RCC 7860 (cell line): ENCODE measurements at regions not wholly inside any gene's neighbourhood (a gene's known extent, or its start where the extent isn't known, plus 50 kb on each side); places are given as distances from the start of the nearest gene placed in this dataset.
"Not testable (repeated sequence)": the region's sequence is repeated elsewhere in the genome, so short reads cannot be mapped to it uniquely, and the experiment has no call there.

ENCODE experiments used
- DNase-seq: peaks from one replicate; pipeline ENCODE4 v3.0.0-alpha.2; 2015; ENCODE audit warnings: low spot score
- FAIRE-seq: peaks from 2 replicates; lab custom pipeline; 2012; peaks lifted over from hg19 to GRCh38; lab: Jason Lieb, UNC

- DNase-seq (no peak), FAIRE-seq (no peak)
Observed at GRCh38 chr12:88366101-88366500, 214.2 kb downstream of the KITLG start.

DNA sequence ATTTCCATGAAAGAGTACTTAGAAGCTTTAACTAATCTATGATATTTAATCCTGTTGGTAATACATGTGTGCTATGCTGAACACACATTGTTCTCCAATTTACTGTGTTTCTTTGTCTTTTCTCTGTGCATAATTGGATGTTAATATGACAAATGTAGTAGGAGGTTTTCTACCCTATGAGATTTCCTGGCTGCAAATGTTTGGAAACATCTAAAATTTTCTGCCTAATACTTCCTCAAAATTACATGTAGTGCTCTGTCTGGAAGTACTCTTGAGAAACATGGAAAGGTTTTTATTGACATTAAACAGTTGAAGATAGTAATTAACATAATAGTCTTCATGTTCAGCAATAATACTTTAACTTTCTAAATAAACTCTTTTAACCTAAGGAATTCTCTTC is 213.0 kb downstream of the KITLG start:
- FAIRE-seq (no peak), DNase-seq (no peak)

- not testable (repeated sequence) for DNase-seq, FAIRE-seq
Observed at GRCh38 chr12:88368077-88368476, 212.2 kb downstream of the KITLG start.

GRCh38 chr12:88371416-88372183 is 208.7 kb downstream of the KITLG start:
- DNase-seq (no peak), FAIRE-seq (no peak)

DNA sequence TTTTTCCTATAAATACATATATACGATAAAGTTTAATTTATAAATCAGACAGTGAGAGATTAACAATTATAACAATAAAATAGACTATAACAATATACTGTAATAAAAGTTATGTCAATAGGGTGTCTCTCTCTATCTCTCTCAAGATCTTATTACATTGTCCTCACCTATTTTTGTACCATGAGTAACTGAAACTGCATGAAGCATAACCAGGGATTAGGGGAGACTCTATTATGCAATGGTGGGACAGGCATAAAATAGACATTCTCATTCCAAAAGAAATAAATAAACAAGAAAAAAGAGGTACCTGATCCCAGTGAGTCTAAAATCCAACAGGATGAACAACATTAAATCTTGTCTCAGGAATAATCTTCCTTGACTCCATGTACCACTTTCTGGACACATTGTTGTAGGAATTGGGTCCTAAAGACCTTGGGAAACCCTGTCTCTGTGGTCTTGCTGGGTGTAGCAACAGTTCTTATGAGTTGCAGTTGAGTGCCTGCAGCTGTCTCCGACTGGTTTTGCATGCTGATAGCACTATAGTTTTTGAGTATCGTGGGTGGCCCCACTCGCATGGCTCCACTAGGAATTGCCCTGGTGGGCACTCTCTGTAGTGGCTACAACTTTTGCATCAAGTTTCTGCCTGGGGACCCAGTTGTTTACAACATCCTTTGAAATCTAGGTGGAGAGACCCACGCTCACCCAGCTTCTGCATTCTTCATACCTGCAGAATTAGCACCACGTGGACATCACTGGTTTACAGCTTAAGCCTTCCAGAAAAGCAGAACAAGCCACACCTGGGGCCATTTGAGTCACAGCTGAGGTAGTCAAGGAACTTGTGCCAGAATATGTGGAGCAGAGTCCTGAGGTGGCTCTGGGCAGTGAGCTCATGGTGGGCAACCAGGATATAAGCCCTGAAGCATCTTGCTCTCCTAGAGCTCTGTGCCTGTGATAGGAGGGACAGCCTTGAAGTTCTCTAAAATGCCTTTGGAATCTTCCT is 204.7 kb downstream of the KITLG start:
- DNase-seq = no peak
- FAIRE-seq = no peak

DNA sequence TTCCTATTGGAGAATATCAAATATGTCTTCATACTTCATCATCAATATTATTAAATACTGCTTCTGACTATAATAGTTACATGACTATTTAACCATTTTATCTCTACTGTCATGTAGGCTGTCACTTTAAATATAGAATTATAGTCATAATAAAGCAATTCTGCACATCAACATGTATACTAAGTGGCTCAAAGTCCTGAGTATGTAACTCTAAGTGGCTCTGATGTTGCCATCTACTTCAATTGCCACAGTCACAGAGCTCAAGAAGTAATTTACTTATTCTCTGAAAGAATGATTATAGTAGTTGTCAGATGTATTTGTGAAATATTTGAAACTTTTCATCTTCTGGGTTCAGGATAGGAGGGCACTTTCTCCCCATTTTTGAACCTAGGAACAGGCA is 202.3 kb downstream of the KITLG start:
- FAIRE-seq (no peak), DNase-seq (no peak)

DNA sequence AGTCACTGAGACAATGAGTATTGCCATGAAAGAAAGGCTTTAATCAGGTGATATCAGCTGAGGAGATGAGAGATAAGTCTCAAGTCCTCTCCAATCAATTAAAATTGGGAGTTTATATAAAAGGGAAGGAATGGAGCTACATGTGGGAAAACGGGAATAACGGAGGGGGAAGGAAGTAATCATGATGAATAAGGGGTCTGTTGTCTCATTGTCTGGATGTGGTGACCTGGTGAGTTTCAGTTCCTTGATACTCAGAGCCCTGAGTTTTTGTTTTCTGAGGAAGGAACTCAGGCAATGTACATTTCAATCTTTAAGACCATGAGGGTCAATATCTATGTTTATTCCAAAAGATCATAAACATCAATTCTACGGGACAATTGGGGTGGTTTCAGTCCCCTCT is 198.8 kb downstream of the KITLG start:
- DNase-seq (no peak), FAIRE-seq (no peak)

DNA sequence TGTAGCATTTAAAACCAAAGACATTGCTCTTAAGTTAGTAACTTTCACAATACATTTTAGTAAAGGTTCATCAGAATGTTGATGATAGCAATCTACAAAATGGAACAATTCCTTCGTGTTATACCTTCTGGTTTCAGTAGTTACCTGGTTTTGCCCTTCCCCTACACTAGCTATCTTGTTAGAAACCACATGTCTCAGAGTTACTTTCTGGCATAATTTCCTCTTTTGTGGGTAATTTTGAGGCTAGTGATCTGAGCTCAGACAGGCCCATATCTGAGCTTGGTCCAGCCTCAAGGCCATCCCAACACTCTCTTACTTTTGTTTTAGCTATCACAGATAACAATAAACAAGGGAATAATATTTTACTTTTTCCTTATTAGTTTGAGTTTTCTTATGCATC is 196.9 kb downstream of the KITLG start:
- FAIRE-seq (no peak), DNase-seq (no peak)

GRCh38 chr12:88388566-88389540 is 191.4 kb downstream of the KITLG start:
- FAIRE-seq = no peak

DNA sequence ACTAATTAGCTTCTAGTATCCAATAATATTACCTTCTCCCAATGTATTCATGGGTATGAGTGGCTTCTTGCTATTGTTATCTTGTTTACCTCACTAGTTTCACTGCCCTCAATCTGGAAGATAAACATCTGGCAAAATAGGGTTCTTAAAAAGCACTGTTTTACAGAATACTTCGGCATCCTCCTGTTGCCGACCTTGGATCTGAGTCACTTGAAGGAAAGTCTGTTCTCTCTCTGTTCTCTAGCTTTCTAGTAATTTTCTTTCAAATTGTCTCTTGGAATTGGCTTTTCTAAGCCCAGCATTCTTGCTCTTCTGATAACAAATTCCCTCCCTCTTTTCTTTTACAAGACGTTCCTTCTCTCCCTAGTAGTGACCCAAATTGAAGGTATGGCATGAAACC is 189.5 kb downstream of the KITLG start:
- FAIRE-seq = no peak
- no peak for DNase-seq

More at GRCh38 chr12:88388566-88389540, 191.4 kb downstream of the KITLG start:
- DNase-seq = no peak

DNA sequence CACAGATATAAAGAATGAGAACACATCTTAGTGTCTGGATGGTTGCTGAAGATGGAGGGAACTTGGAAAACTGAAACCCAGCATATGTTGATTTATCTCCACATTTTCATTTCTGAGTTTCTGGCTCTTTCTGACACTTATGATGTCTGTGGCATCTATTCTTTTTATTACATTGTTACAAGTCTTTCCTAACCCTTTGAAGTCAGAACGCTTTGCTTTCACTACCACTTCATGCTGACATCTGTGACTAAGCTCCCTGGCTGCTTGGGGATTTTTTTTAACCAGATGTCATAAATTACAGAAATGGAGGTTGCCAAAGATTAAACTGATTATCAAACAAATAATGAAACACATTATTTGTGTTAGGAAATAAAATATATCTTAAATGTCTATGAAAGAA is 188.7 kb downstream of the KITLG start:
- DNase-seq (peak; percentile 69), FAIRE-seq (peak; percentile 78)

DNA sequence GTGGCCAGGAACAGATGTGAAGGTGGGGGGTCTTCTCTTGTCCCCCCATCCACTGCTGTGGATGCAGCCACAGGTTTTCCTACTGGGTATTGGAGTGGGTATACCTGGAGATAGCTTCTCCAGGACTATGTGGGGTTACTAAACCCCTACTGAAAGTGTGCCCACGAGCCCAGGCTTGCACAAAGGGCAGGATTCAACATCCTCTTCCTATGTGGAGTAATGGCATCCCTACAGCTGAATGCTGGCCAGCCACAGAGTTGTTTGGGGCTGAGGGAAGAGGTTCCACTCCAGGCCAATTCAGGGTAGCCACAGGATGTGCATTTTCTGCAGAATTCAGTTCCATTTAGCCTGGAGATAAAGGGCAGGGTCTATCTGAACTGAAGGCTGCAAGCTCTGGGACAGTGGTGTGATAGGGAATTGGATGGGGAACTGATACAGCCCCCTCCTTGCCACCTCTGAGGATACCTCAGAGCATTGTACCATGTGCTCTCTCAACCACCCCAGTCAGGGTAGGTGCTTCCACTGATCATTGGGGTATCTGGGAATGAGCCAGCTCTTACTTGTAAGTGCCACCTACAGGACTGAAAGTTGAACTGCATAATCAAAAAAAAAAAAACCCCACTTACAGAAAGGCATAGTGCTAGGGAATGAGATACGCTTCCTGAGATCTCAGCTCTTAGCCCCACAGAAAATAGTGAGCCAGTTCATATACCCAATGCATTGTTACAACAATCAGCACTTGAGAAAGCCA is 187.1 kb downstream of the KITLG start:
- DNase-seq = no peak

DNA sequence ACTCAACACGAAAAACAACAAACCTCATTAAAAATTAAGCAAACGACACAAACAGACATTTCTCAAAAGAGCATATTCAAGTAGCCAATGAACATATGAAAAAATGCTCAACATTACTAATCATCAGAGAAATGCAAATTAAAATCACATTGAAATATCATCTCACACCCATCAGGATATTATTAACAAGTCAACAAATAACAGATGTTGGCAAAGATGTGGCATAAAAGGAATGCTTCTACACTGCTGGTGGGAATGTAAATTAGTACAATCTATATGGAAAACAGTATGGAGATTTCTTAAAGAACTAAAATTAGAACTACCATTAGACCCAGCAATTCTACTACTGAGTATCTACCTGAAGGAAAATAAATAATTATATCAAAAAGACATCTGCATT is 182.2 kb downstream of the KITLG start:
- DNase-seq = no peak
- no peak for FAIRE-seq

More for the DNA sequence above, 187.1 kb downstream of the KITLG start:
- FAIRE-seq = no peak

GRCh38 chr12:88399811-88400210 is 180.5 kb downstream of the KITLG start:
- FAIRE-seq = no peak

DNA sequence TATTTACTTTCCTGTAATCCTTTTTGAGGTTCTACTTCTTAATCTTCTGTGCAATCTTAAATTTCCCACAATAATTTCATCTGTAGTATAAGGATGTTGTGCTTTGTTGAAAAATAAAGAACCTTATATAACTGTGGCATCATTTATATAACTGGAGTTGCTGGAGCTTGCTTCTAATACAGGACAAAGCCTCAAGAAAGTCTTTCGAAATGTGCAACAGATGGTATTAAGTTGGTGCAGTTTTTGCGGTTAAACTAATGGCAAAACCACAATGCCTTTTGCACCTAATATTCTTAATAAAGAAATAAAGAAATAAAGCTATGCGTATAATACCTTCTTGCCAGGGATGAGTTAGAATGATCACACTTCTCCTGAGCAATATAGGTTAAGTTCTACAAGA is 180.0 kb downstream of the KITLG start:
- no peak for DNase-seq
- no peak for FAIRE-seq

More at GRCh38 chr12:88399811-88400210, 180.5 kb downstream of the KITLG start:
- DNase-seq = no peak

DNA sequence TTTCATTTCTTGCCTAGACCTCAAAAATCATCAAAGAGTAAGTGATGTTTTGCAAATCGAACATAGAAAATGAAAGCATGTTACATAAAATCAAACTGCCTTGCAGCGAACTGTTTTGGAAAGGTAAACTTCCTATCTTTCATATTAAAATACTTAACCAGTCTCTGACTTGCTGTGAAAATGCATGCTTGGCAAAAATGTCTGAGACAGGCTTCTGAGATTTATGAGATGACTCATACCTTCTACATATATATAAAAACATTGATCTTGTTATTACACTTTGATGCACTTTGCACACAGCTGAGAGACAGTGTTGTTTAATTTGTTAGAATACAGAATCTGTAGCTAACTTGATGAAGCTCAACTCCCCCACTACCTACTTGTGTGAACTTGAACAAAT is 179.1 kb downstream of the KITLG start:
- no peak for FAIRE-seq

GRCh38 chr12:88406905-88407304 is 173.4 kb downstream of the KITLG start:
- DNase-seq (no peak), FAIRE-seq (no peak)

More for the DNA sequence above, 179.1 kb downstream of the KITLG start:
- DNase-seq = no peak

- FAIRE-seq (no peak), DNase-seq (no peak)
Observed at GRCh38 chr12:88408823-88409222, 171.4 kb downstream of the KITLG start.

DNA sequence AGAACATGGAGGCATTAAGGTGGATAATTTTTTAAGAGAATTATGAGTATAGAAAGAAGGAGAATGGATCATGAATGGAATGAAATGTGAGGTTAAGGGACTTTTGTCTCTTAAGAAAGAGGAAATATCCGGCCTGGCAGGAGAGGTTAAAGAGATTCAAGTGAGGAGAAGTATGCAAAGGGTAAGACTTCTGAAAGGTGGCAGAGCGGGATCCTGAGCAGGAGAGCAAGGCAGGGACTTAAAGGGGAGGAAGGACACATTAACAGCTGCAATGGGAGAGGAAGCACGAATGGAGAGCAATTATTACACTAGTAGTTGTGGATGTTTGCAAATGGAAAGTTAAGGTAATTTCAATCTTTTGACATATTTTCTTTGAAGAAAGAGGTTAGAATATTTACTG is 171.0 kb downstream of the KITLG start:
- no peak for FAIRE-seq
- no peak for DNase-seq

- FAIRE-seq = no peak
Observed at GRCh38 chr12:88411689-88412088, 168.6 kb downstream of the KITLG start.

More at GRCh38 chr12:88411689-88412088, 168.6 kb downstream of the KITLG start:
- DNase-seq = no peak
